GM19239 (cell line): ENCODE measurements at regions not wholly inside any gene's neighbourhood (a gene's known extent, or its start where the extent isn't known, plus 50 kb on each side); places are given as distances from the start of the nearest gene placed in this dataset.

Source experiments
- DNase-seq: peaks from one replicate; pipeline ENCODE4 v3.0.0; 2011; ENCODE audit warnings: low spot score; ENCODE audit not compliant: insufficient read length
- FAIRE-seq: peaks from 2 replicates; lab custom pipeline; 2011; peaks lifted over from hg19 to GRCh38; lab: Jason Lieb, UNC

- FAIRE-seq = no peak
- no peak for DNase-seq
Observed at GRCh38 chr2:66318009-66318561, 116.8 kb upstream of the MEIS1 start.

GRCh38 chr2:66317268-66317890 lies 117.5 kb upstream of the MEIS1 start:
- DNase-seq (no peak), FAIRE-seq (no peak)

GRCh38 chr2:66306483-66306882 lies 128.4 kb upstream of the MEIS1 start:
- FAIRE-seq (no peak), DNase-seq (no peak)

GRCh38 chr2:66305718-66306117 lies 129.2 kb upstream of the MEIS1 start:
- FAIRE-seq = no peak
- no peak for DNase-seq

GRCh38 chr2:66303471-66303870 lies 131.5 kb upstream of the MEIS1 start:
- FAIRE-seq = no peak

GRCh38 chr2:66301767-66302140 lies 133.2 kb upstream of the MEIS1 start:
- DNase-seq = no peak

More at GRCh38 chr2:66303471-66303870, 131.5 kb upstream of the MEIS1 start:
- no peak for DNase-seq

GRCh38 chr2:66301022-66301766 lies 133.7 kb upstream of the MEIS1 start:
- FAIRE-seq (no peak), DNase-seq (no peak)

More at GRCh38 chr2:66301767-66302140, 133.2 kb upstream of the MEIS1 start:
- FAIRE-seq = no peak

- no peak for DNase-seq
- FAIRE-seq = no peak
Observed at GRCh38 chr2:66283787-66284186, 151.1 kb upstream of the MEIS1 start.

GRCh38 chr2:66281980-66282379 lies 152.9 kb upstream of the MEIS1 start:
- DNase-seq = no peak
- FAIRE-seq = no peak

- no peak for DNase-seq
- no peak for FAIRE-seq
Observed at GRCh38 chr2:66279024-66279423, 155.9 kb upstream of the MEIS1 start.

- DNase-seq (no peak), FAIRE-seq (no peak)
Observed at GRCh38 chr2:66275984-66276383, 158.9 kb upstream of the MEIS1 start.

- FAIRE-seq (no peak), DNase-seq (no peak)
Observed at GRCh38 chr2:66273933-66274490, 160.9 kb upstream of the MEIS1 start.

GRCh38 chr2:66272751-66273150 lies 162.2 kb upstream of the MEIS1 start:
- no peak for FAIRE-seq
- no peak for DNase-seq

GRCh38 chr2:66271777-66272176 lies 163.1 kb upstream of the MEIS1 start:
- FAIRE-seq (no peak), DNase-seq (no peak)

- no peak for FAIRE-seq
- DNase-seq = no peak
Observed at GRCh38 chr2:66270247-66270646, 164.7 kb upstream of the MEIS1 start.

- DNase-seq (no peak), FAIRE-seq (no peak)
Observed at GRCh38 chr2:66269166-66269565, 165.8 kb upstream of the MEIS1 start.

- FAIRE-seq (no peak), DNase-seq (no peak)
Observed at GRCh38 chr2:66268756-66269155, 166.2 kb upstream of the MEIS1 start.

GRCh38 chr2:66264354-66264753 lies 170.6 kb upstream of the MEIS1 start:
- FAIRE-seq = no peak
- DNase-seq = no peak

GRCh38 chr2:66255867-66256266 lies 179.1 kb upstream of the MEIS1 start:
- no peak for DNase-seq
- no peak for FAIRE-seq

GRCh38 chr2:66255136-66255535 lies 179.8 kb upstream of the MEIS1 start:
- no peak for FAIRE-seq

GRCh38 chr2:66253066-66253465 lies 181.9 kb upstream of the MEIS1 start:
- no peak for FAIRE-seq
- no peak for DNase-seq

More at GRCh38 chr2:66255136-66255535, 179.8 kb upstream of the MEIS1 start:
- no peak for DNase-seq
